SK-N-MC (cell line): ENCODE measurements at regions not wholly inside any gene's neighbourhood (a gene's known extent, or its start where the extent isn't known, plus 50 kb on each side); places are given as distances from the start of the nearest gene placed in this dataset.

Experiments
- EZH2 ChIP-seq: fragments of 200-600 bp; sonication (generic); IDR thresholded peaks from one replicate; pipeline ENCODE4 v1.6.1; 2017; ENCODE audit warnings: antibody characterized with exemption
- FOXP2 ChIP-seq: optimal IDR thresholded peaks from 2 replicates; pipeline ENCODE3; 2011; ENCODE audit warnings: mild to moderate bottlenecking, moderate library complexity; ENCODE audit not compliant: insufficient read depth; ENCODE audit errors: extremely low read length, control extremely low read depth
- POLR2AphosphoS5 ChIP-seq: IDR thresholded peaks from 2 replicates; pipeline ENCODE4 v1.6.1; 2012; ENCODE audit warnings: mild to moderate bottlenecking, low read depth, low read length, borderline replicate concordance

GRCh38 chr14:31945701-31946100 lies 131.4 kb upstream of the ARHGAP5 start:
- TF ChIP-seq EZH2 (no peak), FOXP2 (no peak), POLR2AphosphoS5 (no peak)
